Tongue (tissue), 1 donor: ENCODE measurements at regions not wholly inside any gene's neighbourhood (a gene's known extent, or its start where the extent isn't known, plus 50 kb on each side); places are given as distances from the start of the nearest gene placed in this dataset.
"Not testable (repeated sequence)": the region's sequence is repeated elsewhere in the genome, so short reads cannot be mapped to it uniquely, and the experiment has no call there.

Experiments
- DNase-seq: peaks from one replicate; pipeline ENCODE4 v3.0.0-alpha.2; 2015

DNA sequence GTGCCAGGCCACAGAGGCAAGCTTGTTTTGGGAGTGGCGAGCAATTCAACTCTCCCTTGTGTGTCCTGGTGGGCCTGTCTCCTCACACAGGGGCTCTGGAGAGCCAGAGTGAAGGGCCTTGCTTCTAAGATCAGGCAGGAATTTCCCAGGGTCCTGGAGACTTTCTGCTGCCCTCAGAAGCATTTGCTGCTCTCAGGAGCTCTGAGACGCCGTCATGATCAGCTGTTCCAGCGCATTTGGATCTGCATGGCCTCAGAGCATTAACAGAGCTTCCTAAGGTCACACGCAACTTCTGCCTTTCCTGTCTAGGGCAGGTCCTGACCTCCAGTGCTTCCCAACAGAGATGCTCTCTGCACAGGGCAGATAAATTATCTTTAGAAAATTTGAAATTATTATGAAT is 52.2 kb upstream of the C10orf90 start:
- no peak for DNase-seq

DNA sequence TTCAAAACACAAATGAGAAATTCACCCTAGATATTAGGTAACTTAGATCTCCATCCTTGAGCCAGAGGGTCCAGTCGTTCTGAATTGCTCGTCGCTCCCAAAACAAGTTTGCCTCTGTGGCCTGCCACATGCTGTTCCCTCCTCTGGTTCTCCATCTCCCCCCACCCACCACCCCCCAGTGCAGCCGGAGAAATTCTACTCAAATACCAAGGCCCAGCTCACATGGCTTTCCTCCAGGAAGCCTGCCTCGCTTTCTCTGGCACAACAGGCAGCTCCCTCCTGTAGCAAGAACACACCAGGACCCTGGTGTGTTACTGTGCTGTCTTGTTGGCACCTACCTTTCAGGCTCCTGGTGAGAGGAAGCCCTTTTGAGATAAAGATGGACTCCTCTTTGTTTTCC is 52.7 kb upstream of the C10orf90 start:
- no peak for DNase-seq

DNA sequence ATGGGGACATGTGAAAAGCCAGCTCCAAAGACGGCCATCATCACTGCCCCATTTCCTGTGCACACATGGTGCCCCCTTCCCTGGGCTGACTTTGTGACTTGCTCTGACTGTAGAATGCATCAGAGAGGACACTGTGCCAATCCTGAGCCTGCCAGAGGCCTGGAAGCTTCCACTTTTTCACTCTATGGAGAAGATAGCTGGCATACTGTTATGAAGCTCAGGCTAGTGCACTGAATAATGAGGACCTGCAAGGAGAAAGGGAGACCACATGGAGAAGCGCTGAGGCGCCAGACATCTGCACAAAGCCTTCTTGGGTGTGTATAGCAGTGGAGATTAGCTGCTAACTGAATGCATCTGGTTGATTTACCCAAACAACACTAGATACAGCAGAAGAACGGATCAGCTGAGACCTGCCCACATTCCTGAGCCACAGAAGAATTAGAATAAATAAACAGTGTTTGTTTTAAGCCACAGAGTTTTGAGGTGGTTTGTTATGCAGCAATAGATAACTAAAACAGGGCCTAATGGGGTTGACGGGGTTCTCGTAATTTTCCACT is 58.9 kb upstream of the C10orf90 start:
- DNase-seq, result no peak

DNA sequence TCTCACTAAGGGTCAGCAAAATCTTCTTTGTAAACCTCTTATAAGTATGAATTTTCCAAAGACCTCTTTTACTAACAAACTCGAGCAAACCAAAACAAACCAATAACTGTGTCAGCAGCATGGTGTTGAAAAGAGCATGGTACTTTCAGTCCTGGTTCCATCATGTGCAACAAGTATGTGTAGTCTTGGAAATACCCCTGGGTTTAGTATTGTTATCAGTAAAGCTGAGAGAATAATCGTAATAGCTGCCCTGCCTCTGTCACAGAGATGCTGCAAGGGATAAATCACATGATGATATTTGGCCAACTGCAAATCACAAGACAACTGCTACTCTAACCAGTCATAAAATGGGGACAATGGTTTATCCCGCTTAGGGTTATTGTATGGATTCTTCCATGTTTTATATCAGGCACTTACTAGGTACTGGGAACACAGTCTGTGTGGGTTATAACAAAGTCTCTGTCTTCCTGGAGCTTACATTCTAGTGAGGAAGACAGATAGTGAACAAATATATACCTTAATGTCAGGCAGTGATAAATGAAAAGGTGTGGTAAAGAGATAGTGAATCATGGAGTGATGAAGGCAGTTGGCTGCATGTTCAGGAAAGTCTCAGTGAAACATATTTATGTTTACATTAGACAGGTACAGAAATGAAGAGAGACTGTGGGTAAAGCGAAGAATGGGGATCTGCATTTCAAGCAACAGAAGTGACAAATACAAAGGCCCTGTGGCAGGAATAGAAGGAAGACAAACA is 60.5 kb upstream of the C10orf90 start:
- no peak for DNase-seq

DNA sequence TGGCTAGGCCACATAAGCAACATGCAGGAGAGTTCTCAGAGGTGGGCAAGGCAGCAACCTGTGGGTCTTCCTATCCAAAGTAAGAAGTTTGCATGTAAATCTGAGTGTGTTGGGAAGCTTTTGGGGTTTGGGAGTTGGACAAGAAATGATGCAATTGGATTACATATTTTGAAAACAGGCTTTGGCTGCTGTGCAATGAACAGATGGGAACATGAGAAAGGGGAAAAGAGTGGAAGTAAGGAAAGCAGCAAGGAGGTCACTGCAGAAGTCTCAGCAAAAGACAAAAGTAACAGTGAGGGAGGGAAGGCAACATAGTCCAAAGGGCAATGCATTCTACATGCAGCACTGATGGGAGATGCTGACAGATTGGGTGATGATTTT is 61.1 kb upstream of the C10orf90 start:
- peak; percentile 73 for DNase-seq

DNA sequence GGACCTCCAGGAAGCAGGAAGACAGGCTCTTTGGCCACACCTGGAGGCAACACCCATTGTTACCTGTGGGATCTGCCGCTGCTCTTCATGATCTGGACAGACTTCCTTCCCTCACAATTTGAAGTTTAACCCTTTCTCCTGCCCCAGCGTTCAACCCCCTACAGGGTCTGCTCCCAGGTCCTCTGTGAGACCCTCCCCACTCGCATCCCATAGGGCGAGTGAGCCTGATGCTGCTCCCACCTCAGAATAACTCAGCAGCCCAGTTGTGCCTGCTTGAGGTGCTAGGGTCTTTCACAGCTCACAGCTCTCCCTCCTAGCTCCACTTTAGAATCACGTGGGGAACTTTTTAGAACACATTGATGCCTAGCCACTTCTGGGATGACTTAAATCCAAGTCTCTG is 61.8 kb upstream of the C10orf90 start:
- DNase-seq, result no peak

DNA sequence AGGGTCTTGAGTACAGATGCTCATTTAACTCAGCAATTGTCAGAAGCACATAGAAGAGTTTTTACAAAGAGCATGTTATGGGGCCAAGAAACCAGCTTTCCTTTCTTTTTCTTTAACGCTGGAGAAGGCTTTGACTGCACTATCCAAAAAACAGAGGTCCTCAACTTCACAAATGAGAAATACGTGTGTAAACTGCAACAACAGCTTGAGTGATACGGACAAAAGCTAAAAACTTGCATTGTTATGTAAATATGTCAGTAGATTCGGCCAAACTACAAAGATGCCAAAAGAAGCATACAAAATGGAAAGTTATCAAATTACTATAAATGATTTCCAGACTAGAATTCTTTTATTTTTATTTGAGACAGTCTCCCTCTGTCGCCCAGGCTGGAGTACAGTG is 62.4 kb upstream of the C10orf90 start:
- DNase-seq, result peak; percentile 64

DNA sequence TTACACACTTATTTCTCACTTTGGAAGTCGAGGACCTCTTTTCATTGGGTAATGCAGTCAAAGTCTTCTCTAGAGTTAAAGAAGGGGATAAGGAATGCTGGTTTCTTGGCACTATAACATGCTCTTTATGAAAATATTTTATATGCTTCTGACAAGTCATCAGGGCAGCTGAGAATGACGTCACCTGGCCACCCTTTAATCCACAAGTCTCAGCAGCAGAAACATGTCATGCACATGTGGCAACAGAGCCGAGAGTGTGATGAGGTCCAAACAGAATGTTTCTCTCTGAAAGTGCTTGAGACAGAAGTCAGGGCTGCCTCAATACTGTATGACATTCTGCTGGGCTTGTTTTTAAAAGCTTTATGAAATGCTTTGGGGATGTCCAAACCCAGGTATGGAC is 63.5 kb upstream of the C10orf90 start:
- peak; percentile 84 for DNase-seq

DNA sequence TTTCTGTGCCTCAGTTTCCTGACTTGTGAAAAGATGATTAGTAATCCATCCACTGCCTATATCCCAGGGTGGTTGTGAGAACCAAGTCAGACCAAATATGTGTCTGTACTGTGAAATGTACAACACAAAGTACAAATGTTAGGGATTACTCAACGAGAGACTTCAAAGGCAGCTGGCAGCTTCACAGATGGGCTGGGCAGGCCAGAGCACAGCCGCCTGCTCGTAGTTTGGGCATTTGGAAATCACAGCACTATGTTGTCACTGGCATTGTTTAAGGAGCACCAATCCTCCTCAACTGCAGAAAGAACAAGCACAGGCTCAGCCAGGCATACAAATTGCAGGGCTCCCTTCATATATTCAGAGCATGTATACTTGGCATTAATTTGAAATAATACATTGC is 64.5 kb upstream of the C10orf90 start:
- peak; percentile 56 for DNase-seq

DNA sequence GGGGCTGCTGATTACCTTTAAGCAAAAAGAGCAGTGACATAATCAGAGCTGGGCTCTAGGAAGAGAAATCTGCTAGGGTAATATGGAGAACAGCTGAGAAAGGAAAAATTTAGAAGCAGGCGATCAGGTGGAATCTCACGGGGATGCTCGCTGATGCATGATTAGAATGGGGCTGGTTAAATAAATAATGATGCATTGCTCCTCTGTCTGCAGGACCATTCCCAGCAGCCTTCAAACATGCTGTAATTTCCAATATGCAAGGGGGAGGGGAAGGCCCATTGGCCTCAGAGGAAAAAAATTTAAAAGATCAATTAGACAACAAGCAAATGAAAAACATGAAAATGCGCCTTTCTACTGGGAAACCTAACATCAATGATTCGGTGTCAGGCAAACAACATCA is 65.6 kb upstream of the C10orf90 start:
- DNase-seq, result no peak

DNA sequence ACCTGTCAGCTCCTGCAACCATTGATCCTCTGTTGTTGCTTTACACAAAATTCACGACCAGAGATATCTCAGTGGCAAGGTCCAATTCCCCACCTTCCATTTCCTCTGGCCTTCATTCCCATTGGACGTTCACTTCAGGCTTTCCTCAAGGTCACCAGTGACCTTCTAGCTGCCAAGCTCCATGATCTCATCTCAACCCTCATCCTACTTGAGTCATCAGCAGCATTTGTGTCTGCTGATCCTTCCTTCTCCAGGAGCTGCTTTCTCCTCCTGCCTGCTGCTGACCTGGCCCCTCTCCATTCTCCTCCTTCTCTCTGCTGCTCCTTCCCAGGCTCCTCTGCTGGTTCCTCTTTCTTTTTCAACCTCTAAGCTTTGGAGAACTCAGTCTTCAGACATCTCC is 66.2 kb upstream of the C10orf90 start:
- DNase-seq, result no peak

DNA sequence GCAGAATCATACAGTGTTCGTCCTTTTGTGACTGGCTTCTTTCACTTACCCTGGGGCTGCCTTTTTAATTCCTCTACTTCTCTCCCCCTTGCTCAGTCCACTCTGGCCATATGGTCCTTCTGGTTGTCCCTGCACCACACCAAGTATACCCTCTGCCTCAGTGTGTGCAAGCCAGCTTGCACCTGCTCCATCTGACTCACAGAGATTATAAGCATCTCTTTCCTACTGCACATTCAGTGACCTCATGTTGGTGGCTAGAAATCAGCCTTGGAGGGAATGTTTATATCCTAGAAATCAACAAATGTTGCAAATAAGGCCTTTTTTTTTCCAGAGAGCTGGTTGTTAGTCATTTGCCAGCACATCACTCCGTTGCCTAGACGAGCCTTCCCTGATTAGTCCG is 67.5 kb upstream of the C10orf90 start:
- DNase-seq, result no peak

DNA sequence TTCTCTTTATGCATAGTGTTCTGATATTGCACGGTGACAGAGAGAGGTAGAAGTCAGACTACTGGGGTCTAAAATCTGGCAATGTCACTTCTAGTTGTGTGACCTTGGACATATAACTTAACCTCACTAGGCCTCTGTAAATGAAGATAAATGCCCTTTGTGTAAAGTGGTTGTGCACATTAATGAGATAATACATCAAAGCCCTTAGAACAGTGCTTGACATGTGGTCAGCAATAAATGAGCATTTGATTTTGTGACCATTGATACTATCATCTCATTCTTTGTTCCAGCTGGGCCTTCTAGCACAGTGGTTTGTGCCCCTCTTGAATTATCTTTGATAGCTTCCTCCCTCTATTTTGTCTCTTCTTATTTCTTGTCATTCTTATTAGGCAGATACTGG is 74.1 kb upstream of the C10orf90 start:
- no peak for DNase-seq

DNA sequence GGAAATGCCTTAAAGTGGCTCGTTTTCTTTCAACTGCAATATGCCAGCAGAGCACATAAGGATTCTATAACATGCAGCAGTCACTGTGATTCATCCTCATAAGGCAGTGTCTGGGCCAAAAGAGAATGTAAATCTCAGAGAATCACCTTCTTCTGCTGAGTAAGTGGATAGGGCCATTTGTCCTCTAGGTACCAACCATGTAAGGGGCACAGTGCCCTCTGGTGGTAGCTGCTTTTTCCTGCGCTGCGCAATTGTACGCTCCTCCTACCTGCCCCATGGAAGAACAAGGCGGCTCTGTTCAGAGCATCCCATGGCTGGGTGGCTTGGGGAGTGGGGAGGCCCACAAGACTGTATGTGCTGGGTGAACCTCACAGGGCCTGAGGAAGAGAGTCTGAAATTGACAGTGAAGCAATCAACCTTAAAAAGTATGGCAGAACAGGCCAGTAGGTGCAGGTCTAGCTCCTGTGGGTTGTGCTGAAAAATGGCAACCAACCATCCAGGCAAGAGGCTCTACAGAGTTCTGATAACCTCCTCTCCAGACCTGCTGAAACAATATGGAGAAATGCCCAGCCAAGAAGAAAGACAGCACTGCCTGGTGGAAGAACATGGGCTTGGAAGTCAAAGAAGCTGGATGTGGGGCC is 78.6 kb upstream of the C10orf90 start:
- DNase-seq, result peak; percentile 89

DNA sequence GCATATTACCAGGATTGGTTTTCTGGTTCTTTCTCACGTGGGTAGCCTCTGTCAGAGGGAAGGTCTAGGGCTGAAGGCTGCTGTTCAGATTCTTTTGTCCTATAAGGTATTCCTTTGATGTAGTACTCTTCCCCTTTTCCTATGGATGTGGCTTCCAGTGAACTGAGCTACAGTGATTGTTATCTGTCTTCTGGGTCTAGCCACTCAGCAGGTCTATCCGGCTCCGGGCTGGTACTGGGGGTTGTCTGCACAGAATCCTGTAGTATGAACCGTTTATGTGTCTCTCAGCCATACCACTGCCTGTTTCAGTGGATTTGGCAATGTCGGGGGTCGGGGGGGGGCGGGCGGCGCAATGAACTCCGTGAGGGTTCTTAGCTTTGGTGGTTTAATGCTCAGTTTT is 84.5 kb upstream of the C10orf90 start:
- no peak for DNase-seq

DNA sequence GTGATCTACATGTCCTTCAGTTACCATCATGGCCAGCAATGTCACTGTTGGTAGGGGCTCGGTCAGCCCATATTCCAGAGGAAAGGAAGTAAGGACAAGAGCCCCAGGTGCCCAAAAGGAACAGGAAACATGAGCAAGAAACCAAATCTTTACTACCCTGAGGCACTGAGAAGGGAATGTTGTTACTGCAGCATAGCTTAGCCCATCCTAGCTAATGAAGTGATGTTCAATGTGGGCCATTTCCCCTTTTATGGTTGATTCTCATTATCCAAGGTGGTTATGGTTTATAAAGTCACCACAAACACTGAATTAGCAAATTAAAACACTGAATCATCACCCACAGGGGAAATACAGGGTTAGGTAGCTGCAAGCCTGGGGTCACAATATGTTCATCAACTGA is 88.4 kb upstream of the C10orf90 start:
- no peak for DNase-seq

DNA sequence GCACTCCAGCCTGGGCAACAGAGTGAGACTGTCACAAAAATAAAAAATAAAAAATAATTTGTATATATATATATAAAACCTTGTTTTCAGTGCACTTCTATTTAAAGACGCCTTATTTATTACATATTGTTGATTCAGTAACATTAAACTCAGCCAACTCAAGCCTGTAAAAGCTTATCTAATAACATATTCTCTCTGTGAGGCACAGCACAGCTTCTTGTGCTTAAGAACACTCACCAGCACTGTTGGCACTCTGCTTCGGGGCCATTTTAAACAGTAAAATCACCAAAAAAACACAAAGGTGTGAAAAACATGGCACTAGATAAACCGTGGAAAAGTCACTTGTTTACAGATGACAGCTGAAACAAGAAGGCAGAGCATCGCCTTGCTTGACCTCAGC is 89.0 kb upstream of the C10orf90 start:
- DNase-seq, result no peak

DNA sequence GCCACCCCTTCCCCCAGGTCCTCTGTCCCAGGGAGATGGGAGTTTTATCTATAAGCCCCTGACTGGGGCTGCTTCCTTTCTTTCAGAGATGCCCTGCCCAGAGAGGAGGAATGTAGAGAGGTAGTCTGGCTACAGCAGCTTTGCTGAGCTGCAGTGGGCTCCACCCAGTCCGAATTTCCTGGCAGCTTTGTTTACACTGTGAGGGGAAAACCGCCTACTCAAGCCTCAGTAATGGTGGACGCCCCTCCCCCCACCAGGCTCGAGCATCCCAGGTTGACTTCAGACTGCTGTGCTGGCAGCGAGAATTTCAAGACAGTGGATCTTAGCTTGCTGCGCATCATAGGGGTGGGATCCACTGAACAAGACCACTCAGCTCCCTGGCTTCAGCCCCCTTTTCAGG is 96.2 kb upstream of the C10orf90 start:
- DNase-seq, result not testable (repeated sequence)

DNA sequence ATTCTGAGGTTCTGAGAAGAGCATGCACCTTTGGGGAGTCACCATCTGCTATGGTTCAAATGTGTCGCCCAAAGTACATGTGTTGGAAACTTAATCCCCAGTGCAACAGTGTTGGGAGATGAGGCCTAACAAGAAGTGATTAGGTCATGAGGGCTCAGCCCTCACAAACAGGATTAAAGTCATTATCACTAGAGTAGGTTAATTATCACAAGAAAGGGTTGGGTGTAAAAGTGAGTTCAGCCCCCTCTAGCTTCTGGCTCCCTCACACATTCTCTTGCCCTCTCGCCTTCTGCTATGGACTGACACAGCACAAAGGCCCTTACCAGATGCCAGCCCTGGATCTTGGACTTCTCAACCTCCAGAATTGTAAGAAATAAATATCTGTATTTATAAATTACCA is 100.3 kb upstream of the C10orf90 start:
- DNase-seq, result no peak

DNA sequence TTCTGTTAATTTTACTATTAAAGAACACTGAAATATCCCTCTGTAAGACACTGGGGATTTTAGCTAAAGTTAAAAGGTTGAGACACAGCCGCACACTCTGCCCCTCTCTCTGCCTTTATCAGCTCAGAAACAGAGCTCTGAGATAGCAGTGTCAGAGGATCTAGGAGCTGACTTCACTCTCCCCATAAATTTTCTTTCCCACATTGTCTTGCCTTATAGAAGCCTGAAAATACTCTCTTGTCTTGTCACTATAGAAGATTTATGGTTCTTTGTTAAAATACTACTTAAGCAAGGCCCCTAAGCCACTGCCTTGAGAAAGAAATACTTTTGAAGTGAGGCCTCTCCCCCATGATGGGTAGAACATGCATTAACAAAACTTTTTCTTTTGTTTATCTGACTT is 105.7 kb upstream of the C10orf90 start:
- DNase-seq, result no peak

DNA sequence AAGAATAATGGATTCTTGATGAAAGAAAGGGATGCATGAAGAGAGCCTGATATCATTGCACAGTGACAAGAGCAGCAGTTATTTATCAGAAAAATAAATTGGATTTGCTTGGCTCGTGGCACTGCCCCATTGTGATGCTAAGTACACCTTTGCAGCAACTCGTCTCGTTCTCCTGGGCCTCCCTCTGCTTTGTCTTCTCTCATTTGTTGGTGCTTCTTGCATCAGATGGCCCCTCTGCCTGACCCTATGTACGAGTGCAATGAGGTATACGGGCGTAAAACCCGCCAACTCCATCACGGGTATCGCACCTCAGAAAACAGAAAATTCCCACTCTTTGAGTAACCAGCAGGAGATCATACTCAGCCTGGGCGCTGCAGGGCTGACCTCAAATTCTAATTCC is 107.2 kb upstream of the C10orf90 start:
- DNase-seq, result no peak

DNA sequence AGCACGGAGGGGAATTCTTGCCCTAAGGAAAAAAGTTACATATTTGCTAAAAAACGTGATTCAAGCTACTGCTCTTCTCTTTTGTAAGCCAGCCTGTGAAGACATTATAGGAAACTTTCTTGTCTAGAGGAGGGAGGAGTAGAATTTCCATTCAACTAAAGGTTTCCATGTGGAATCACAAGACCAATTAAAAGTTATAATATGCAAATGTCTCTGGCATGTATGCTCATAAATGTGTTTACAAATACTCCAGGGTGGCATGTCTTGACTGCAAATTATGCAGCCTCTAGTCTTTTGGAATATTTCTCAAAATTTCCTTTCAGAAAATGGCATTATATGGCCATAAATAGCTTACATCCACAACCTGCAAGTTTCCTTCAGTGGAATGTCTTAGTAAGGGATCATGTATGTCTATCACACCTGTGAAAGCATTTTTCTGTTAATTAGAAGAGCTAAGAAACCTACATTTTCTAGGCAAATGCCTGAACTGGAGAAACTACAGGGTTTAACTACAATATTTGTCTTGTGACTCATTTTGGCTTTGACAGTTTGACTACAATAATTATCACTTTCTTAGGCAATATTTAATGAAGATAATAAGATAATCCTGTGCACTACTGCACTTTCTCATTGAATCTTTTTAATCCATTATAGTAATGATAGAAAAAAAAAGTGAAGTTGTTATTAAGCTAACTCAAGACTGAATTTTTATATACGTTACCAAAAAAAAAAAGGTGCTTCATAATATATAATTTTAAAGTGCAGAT is 111.1 kb upstream of the C10orf90 start:
- DNase-seq, result no peak

DNA sequence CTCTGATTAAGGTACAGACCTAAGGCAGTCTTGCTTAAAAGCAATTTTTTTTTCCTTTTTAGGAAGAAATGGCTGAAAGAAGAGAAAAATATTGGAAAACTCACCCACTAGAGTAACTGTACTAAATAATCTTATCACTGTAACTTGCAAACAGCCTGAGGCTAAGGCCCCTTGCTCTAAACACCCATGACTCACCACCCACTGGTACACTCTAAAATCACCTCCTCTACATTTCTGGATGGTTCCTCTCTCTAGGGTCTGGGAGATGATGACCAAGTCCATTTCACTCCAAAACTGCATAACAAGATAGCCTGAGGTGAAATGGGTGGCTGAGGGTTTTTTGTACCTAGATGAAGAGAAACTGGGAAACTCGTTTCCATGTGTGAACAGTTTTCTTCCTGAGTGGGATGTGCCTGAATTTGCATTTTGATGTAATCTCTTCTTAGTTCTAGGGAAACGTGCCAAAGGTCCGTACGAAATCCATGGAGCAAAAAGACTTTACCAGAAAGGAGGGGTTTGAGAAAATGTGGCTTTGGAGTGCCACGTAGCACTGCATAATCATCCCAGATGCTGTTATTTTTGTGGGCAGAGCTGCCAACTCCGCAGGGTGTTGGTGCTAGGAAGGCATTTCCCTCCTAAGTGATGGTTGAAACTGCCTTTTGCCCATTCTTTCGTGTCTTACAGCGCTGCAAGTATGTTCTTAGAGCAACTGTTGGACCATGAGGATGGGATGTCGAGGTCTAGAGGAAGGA is 113.5 kb upstream of the C10orf90 start:
- no peak for DNase-seq
